Subcutaneous abdominal adipose tissue (tissue), 5 donors: ENCODE measurements at regions not wholly inside any gene's neighbourhood (a gene's known extent, or its start where the extent isn't known, plus 50 kb on each side); places are given as distances from the start of the nearest gene placed in this dataset.

Experiments
- H3K27ac ChIP-seq: one replicate; pipeline ENCODE4 v1.7.0; 2013; ENCODE audit warnings: low read depth, mild to moderate bottlenecking, inconsistent platforms, low read length, moderate library complexity
- H3K27me3 ChIP-seq, 5 donors: one replicate each; pipeline ENCODE4 v1.7.0; 2013; ENCODE audit warnings: low read length in 5 of 5, inconsistent platforms in 1 of 5; ENCODE audit not compliant: control insufficient read depth in 5 of 5, insufficient read depth in 4 of 5
- H3K36me3 ChIP-seq, 5 donors: one replicate each; pipeline ENCODE4 v1.7.0; 2013; ENCODE audit warnings: low read length in 5 of 5; ENCODE audit not compliant: control insufficient read depth in 5 of 5, insufficient read depth in 5 of 5
- H3K4me1 ChIP-seq, 5 donors: one replicate each; pipeline ENCODE4 v1.7.0; 2013; ENCODE audit warnings: low read length in 5 of 5, mild to moderate bottlenecking in 3 of 5, moderate library complexity in 1 of 5; ENCODE audit not compliant: control insufficient read depth in 5 of 5, insufficient read depth in 5 of 5
- H3K4me3 ChIP-seq, 5 donors: one replicate each; pipeline ENCODE4 v1.7.0; 2013; ENCODE audit warnings: low read length in 5 of 5, low read depth in 1 of 5
- H3K9ac ChIP-seq, 5 donors: one replicate each; pipeline ENCODE4 v1.7.0; 2013; ENCODE audit warnings: low read length in 5 of 5, mild to moderate bottlenecking in 4 of 5, moderate library complexity in 3 of 5
- H3K9me3 ChIP-seq, 5 donors: one replicate each; pipeline ENCODE4 v1.7.0; 2013; ENCODE audit warnings: low read length in 5 of 5; ENCODE audit not compliant: control insufficient read depth in 5 of 5
- donor health status: healthy.
- donor health status: healthy.
- donor health status: healthy.
- donor health status: healthy.
- donor health status: healthy.

- no peaks in the 10 kb centered on the region for H3K27me3 ChIP-seq
- no peak overlapping the region for H3K9ac ChIP-seq
- H3K9me3 ChIP-seq, result no peaks in the 10 kb centered on the region
- no peaks in the 10 kb centered on the region for H3K36me3 ChIP-seq
- H3K4me1 ChIP-seq, result peaks cover 7 to 51% (median 22%) of the 10 kb centered on the region in 5 donors
- peak overlapping the region; percentile 72 for H3K27ac ChIP-seq
- H3K4me3 ChIP-seq, result no peak overlapping the region
These were observed 396.8 kb downstream of the NUAK1 start for GRCh38 chr12:105741786-105742566.

- Histone ChIP-seq H3K27ac (peak overlapping the region; percentile 72), H3K4me1 (peaks cover 7 to 46% (median 22%) of the 10 kb centered on the region in 5 donors)
These were observed 396.2 kb downstream of the NUAK1 start for GRCh38 chr12:105742567-105742874.

GRCh38 chr12:105744371-105745058 lies 394.2 kb downstream of the NUAK1 start:
- Histone ChIP-seq H3K9ac (no peak overlapping the region), H3K4me1 (peaks cover 6 to 40% (median 22%) of the 10 kb centered on the region in 5 donors), H3K27ac (no peak overlapping the region), H3K9me3 (no peaks in the 10 kb centered on the region), H3K27me3 (no peaks in the 10 kb centered on the region), H3K36me3 (no peaks in the 10 kb centered on the region), H3K4me3 (no peak overlapping the region)

More at GRCh38 chr12:105742567-105742874, 396.2 kb downstream of the NUAK1 start:
- no peaks in the 10 kb centered on the region for H3K9me3 ChIP-seq
- no peaks in the 10 kb centered on the region for H3K27me3 ChIP-seq
- H3K36me3 ChIP-seq, result no peaks in the 10 kb centered on the region
- no peak overlapping the region for H3K9ac ChIP-seq
- H3K4me3 ChIP-seq, result no peak overlapping the region

- H3K9me3 ChIP-seq, result no peaks in the 10 kb centered on the region
- no peak overlapping the region for H3K27ac ChIP-seq
These were observed 392.9 kb downstream of the NUAK1 start for GRCh38 chr12:105745811-105746210.

GRCh38 chr12:105748806-105749600 lies 389.8 kb downstream of the NUAK1 start:
- Histone ChIP-seq H3K27me3 (no peaks in the 10 kb centered on the region), H3K4me3 (no peak overlapping the region), H3K9me3 (no peaks in the 10 kb centered on the region), H3K4me1 (peaks cover 0 to 10% (median 0%) of the 10 kb centered on the region in 5 donors), H3K36me3 (no peaks in the 10 kb centered on the region), H3K27ac (no peak overlapping the region), H3K9ac (no peak overlapping the region)

More at GRCh38 chr12:105745811-105746210, 392.9 kb downstream of the NUAK1 start:
- Histone ChIP-seq H3K4me1 (peaks cover 6 to 31% (median 18%) of the 10 kb centered on the region in 5 donors), H3K9ac (no peak overlapping the region), H3K27me3 (no peaks in the 10 kb centered on the region), H3K36me3 (no peaks in the 10 kb centered on the region), H3K4me3 (no peak overlapping the region)

- no peak overlapping the region for H3K4me3 ChIP-seq
- no peaks in the 10 kb centered on the region for H3K36me3 ChIP-seq
- H3K9me3 ChIP-seq, result no peaks in the 10 kb centered on the region
- no peak overlapping the region for H3K9ac ChIP-seq
- H3K27me3 ChIP-seq, result no peaks in the 10 kb centered on the region
- no peak overlapping the region for H3K27ac ChIP-seq
- peaks cover 0 to 10% (median 0%) of the 10 kb centered on the region in 5 donors for H3K4me1 ChIP-seq
These were observed 388.7 kb downstream of the NUAK1 start for GRCh38 chr12:105750096-105750495.

GRCh38 chr12:105754313-105754712 lies 384.4 kb downstream of the NUAK1 start:
- no peak overlapping the region for H3K27ac ChIP-seq
- H3K4me3 ChIP-seq, result no peak overlapping the region
- no peaks in the 10 kb centered on the region for H3K4me1 ChIP-seq
- H3K9ac ChIP-seq, result no peak overlapping the region
- H3K27me3 ChIP-seq, result no peaks in the 10 kb centered on the region
- H3K36me3 ChIP-seq, result no peaks in the 10 kb centered on the region
- H3K9me3 ChIP-seq, result no peaks in the 10 kb centered on the region

GRCh38 chr12:105756961-105757360 lies 381.8 kb downstream of the NUAK1 start:
- H3K27ac ChIP-seq, result no peak overlapping the region
- H3K4me1 ChIP-seq, result peaks cover 0 to 10% (median 0%) of the 10 kb centered on the region in 5 donors
- no peaks in the 10 kb centered on the region for H3K36me3 ChIP-seq
- H3K4me3 ChIP-seq, result no peak overlapping the region
- H3K27me3 ChIP-seq, result no peaks in the 10 kb centered on the region
- no peak overlapping the region for H3K9ac ChIP-seq
- no peaks in the 10 kb centered on the region for H3K9me3 ChIP-seq

- H3K27ac ChIP-seq, result no peak overlapping the region
- peaks cover 0 to 10% (median 0%) of the 10 kb centered on the region in 5 donors for H3K4me1 ChIP-seq
These were observed 379.6 kb downstream of the NUAK1 start for GRCh38 chr12:105759149-105759548.

GRCh38 chr12:105761075-105761474 lies 377.7 kb downstream of the NUAK1 start:
- no peak overlapping the region for H3K27ac ChIP-seq
- no peaks in the 10 kb centered on the region for H3K36me3 ChIP-seq
- H3K9me3 ChIP-seq, result no peaks in the 10 kb centered on the region
- H3K27me3 ChIP-seq, result no peaks in the 10 kb centered on the region
- H3K4me1 ChIP-seq, result peaks cover 0 to 13% (median 3%) of the 10 kb centered on the region in 5 donors
- H3K9ac ChIP-seq, result no peak overlapping the region
- no peak overlapping the region for H3K4me3 ChIP-seq

More at GRCh38 chr12:105759149-105759548, 379.6 kb downstream of the NUAK1 start:
- Histone ChIP-seq H3K36me3 (no peaks in the 10 kb centered on the region), H3K4me3 (no peak overlapping the region), H3K9ac (no peak overlapping the region), H3K9me3 (no peaks in the 10 kb centered on the region), H3K27me3 (no peaks in the 10 kb centered on the region)
